CD4-positive, alpha-beta T cell treated with Interleukin-21 for 1 hour (primary cell): ENCODE measurements at regions not wholly inside any gene's neighbourhood (a gene's known extent, or its start where the extent isn't known, plus 50 kb on each side); places are given as distances from the start of the nearest gene placed in this dataset.
"Not testable (repeated sequence)": the region's sequence is repeated elsewhere in the genome, so short reads cannot be mapped to it uniquely, and the experiment has no call there.

Source experiments
- DNase-seq: peaks from one replicate; pipeline ENCODE4 v3.0.0-alpha.2; 2020

- DNase-seq: no peak
Observed at GRCh38 chr17:37828651-37829124, 83.8 kb upstream of the HNF1B start.

GRCh38 chr17:37827905-37828650 is 83.2 kb upstream of the HNF1B start:
- no peak for DNase-seq

GRCh38 chr17:37826497-37827430 is 81.9 kb upstream of the HNF1B start:
- no peak for DNase-seq

- DNase-seq: no peak
Observed at GRCh38 chr17:37825851-37826250, 81.0 kb upstream of the HNF1B start.

GRCh38 chr17:37824534-37825485 is 80.0 kb upstream of the HNF1B start:
- DNase-seq: no peak

- DNase-seq: no peak
Observed at GRCh38 chr17:37823996-37824395, 79.1 kb upstream of the HNF1B start.

- DNase-seq: no peak
Observed at GRCh38 chr17:37820995-37821713, 76.3 kb upstream of the HNF1B start.

GRCh38 chr17:37820313-37820994 is 75.6 kb upstream of the HNF1B start:
- no peak for DNase-seq

GRCh38 chr17:37818689-37819088 is 73.8 kb upstream of the HNF1B start:
- no peak for DNase-seq

- no peak for DNase-seq
Observed at GRCh38 chr17:37816950-37817349, 72.1 kb upstream of the HNF1B start.

- no peak for DNase-seq
Observed at GRCh38 chr17:37815536-37815935, 70.7 kb upstream of the HNF1B start.

- DNase-seq: no peak
Observed at GRCh38 chr17:37813751-37814150, 68.9 kb upstream of the HNF1B start.

GRCh38 chr17:37808846-37809245 is 64.0 kb upstream of the HNF1B start:
- DNase-seq: not testable (repeated sequence)

GRCh38 chr17:37802712-37803416 is 58.0 kb upstream of the HNF1B start:
- DNase-seq: no peak

GRCh38 chr17:37802061-37802595 is 57.3 kb upstream of the HNF1B start:
- DNase-seq: no peak

- DNase-seq: no peak
Observed at GRCh38 chr17:37801171-37801570, 56.3 kb upstream of the HNF1B start.

GRCh38 chr17:37797206-37797605 is 52.3 kb upstream of the HNF1B start:
- no peak for DNase-seq

- no peak for DNase-seq
Observed at GRCh38 chr17:37796076-37796475, 51.2 kb upstream of the HNF1B start.
